ENCODE measurements at regions not wholly inside any gene's neighbourhood (a gene's known extent, or its start where the extent isn't known, plus 50 kb on each side); places are given as distances from the start of the nearest gene placed in this dataset.

- H3K9me3 ChIP-seq (replicated peaks; ENCODE audit: control insufficient read depth, insufficient read depth, low read length) = peaks cover 3% of the 10 kb centered on the region
- dilution Hi-C loops (cut with MboI; ENCODE audit: extremely low pct_ligation_motif_present, low sequenced_read_pairs) (no loop called here), intact Hi-C loops (cut with micrococcal nuclease) (no loop called here)
- no peak overlapping the region for H3K9ac ChIP-seq (replicated peaks; ENCODE audit: extremely low read depth, insufficient read depth, low read length)
- no peaks in the 10 kb centered on the region for H3K36me3 ChIP-seq (ENCODE audit: control insufficient read depth in 2 of 2, extremely low read depth in 1 of 2, insufficient read depth in 2 of 2, low read length in 2 of 2)
- TF ChIP-seq POLR2A (IDR thresholded peaks at IDR 0.05; ENCODE audit: low read depth, low read length) (no peak), EZH2 (IDR thresholded peaks at IDR 0.05; ENCODE audit: borderline replicate concordance, low read depth, low read length, severe bottlenecking) (no peak), CTCF (IDR thresholded peaks at IDR 0.05; ENCODE audit: extremely low read depth in 1 of 2, insufficient read depth in 1 of 2, low read depth in 1 of 2, low read length in 2 of 2) (no peak), POLR2AphosphoS5 (IDR thresholded peaks at IDR 0.05; ENCODE audit: insufficient read depth, low read depth, low read length) (no peak), JUN (IDR thresholded peaks at IDR 0.05; ENCODE audit: borderline replicate concordance, insufficient read depth, insufficient read length, low read depth) (no peak), MYC (IDR thresholded peaks at IDR 0.05; ENCODE audit: low read depth, low read length) (no peak), MAX (IDR thresholded peaks at IDR 0.05; ENCODE audit: insufficient read depth, insufficient read length) (no peak), GATA2 (IDR thresholded peaks at IDR 0.05; ENCODE audit: insufficient read depth, insufficient read length, low read depth, low read length) (no peak), FOS (IDR thresholded peaks at IDR 0.05; ENCODE audit: borderline replicate concordance, insufficient read depth, low read length) (no peak)
- H3K27ac ChIP-seq (ENCODE audit: insufficient read depth, low read depth, low read length) = no peak overlapping the region
- no peak for DNase-seq (ENCODE audit: low read depth, low spot score)
- H3K9me1 ChIP-seq (replicated peaks; ENCODE audit: control insufficient read depth, extremely low read depth, insufficient read depth, low read length) = no peaks in the 10 kb centered on the region
- H3K4me3 ChIP-seq (replicated peaks in 1 of 3; ENCODE audit: insufficient read depth in 1 of 3, low read depth in 1 of 3, low read length in 3 of 3) = no peak overlapping the region
- H3K79me2 ChIP-seq (ENCODE audit: control insufficient read depth, insufficient read depth, low read length) = no peaks in the 10 kb centered on the region
- POLR2A ChIA-PET = no interaction called here
- FAIRE-seq = no peak
- CTCF ChIA-PET = no interaction called here
- no peak overlapping the region for H3K4me2 ChIP-seq (ENCODE audit: insufficient read depth, low read length)
- H3K27me3 ChIP-seq (ENCODE audit: control insufficient read depth in 2 of 2, insufficient read depth in 2 of 2, low read length in 2 of 2) = no peaks in the 10 kb centered on the region
- no peaks in the 10 kb centered on the region for H3K4me1 ChIP-seq (ENCODE audit: control insufficient read depth, extremely low read depth, insufficient read depth, low read length)
- no TSS peak for BruUV-seq (replicated peaks)
- no peak overlapping the region for H2AFZ ChIP-seq (ENCODE audit: low read depth, low read length)
- no peaks in the 10 kb centered on the region for H4K20me1 ChIP-seq (replicated peaks; ENCODE audit: control insufficient read depth, extremely low read depth, insufficient read depth, low read length)
These were observed 604.0 kb upstream of the SLITRK6 start for GRCh38 chr13:86403181-86403580.
